IPS DF 19.7 (cell line): ENCODE measurements at regions not wholly inside any gene's neighbourhood (a gene's known extent, or its start where the extent isn't known, plus 50 kb on each side); places are given as distances from the start of the nearest gene placed in this dataset.
A peak's percentile ranks its signal among the peaks of the same experiment; 100 is the strongest.

Experiments used
- DNase-seq: peaks from one replicate; pipeline ENCODE4 v3.0.0-alpha.2; 2013; ENCODE audit warnings: low read depth, low spot score

DNA sequence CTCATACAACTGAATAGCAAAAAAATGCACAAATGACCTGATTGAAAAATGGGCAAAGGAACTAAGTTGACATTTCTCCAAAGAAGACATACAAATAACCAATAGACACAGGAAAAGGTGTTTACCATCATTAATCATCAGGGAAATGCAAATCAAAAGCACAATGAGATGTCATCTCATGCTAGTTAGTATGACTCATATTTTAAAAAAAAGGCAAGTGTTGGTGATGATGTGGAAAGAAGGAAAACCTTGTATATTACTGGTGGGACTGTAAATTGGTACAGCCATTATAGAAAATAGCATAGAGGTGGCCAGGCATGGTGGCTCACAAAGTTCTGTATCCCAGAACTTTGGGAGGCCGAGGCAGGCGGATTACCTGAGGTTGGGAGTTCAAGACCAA lies 232.5 kb upstream of the ZFHX3 start:
- DNase-seq: no peak

GRCh38 chr16:73279451-73279850 lies 231.5 kb upstream of the ZFHX3 start:
- no peak for DNase-seq

- no peak for DNase-seq
Observed at GRCh38 chr16:73277071-73277470, 229.1 kb upstream of the ZFHX3 start.

DNA sequence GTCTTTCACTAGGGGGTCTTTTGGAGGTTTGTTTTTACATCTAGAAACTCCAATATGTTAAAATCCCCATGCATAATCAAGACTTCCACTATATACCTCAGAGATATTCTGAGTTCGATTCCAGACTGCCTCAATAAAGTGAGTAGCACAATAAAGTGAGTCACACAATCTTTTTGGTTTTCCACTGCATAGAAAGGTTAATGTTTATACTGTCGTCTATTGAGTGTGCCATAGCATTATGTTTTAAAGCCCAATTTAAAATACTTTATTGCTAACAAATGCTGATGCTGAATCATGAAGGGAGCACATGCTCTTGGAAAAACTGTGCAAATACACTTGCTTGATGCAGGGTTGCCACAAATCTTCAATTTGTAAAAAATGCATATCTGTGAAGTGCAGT lies 227.5 kb upstream of the ZFHX3 start:
- DNase-seq: no peak

GRCh38 chr16:73275024-73275423 lies 227.1 kb upstream of the ZFHX3 start:
- DNase-seq: no peak

- no peak for DNase-seq
Observed at GRCh38 chr16:73274140-73274539, 226.2 kb upstream of the ZFHX3 start.

DNA sequence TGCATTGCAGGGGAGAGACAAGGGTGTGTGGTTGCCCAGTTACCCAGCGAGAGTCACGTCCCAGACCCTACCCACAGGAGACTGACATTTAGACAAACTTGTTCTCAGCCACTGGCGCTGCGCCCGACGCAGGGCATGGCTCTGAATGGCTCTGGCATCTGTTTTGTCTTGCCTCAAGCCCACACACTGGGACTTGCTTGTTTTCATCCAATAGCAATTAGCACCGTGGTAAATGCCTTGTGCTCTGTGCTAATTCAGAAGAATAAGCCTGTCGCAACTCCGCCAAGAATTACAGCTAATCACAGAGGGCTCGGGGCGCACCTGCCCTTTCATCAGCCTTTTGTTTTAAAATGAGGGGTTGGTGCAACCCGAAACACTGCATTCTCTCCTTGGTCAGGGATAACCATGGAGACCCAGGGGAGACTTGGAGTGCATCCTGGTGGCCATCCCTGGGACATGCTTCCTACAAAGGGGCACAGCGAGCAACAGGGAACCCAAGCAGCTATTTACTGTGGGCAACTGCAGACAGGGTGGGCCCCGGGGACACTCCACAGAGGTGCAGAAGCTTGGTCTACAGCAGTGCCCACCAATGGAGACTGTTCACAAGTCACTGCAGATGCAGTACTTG lies 220.6 kb upstream of the ZFHX3 start:
- no peak for DNase-seq

- DNase-seq: no peak
Observed at GRCh38 chr16:73265935-73266334, 218.0 kb upstream of the ZFHX3 start.

- no peak for DNase-seq
Observed at GRCh38 chr16:73265124-73265837, 217.4 kb upstream of the ZFHX3 start.

- no peak for DNase-seq
Observed at GRCh38 chr16:73262931-73263330, 215.0 kb upstream of the ZFHX3 start.

DNA sequence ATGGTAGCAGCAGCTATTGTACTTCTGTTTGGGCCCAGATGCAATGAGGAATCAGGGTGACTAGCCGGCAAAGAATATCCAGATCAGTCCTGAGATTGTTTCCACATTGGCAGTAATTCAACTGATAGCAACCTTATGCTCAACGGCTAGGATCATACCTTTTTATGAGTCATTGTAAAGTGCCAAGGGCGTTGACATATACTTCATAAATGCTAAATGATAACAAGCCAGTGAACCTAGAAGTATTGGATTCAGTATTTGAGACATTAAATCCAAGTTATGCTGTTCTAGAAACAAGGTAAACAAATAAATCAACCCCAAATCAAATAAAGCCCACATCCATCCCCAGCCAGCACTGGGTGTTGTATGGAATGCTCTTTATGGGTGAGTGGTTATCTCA lies 207.1 kb upstream of the ZFHX3 start:
- no peak for DNase-seq

DNA sequence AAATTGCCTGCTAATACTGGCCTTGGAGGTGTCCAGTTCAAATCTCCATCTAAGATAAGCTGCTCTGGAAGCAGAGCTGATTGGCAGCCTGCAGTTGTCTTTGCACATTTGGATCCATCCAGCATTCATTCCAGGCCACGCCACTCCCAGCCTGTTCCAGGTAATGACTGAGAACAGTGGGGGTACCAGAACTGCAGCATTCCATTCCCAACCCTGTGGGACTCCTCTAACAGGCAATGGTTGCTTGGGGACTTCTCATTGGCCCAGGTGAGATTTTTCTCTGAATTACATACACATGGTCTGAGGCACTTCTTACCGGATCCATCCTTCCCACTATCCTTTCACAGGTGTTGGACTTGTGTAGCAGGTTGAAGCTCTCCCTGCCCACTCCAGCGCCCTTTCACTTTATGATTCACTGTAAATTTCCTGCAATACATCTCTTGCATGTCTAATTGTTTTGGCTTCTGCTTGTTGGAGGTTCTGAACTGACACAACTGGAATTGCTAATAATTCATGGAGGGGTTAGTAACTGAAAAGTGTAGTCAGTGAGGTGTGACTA lies 206.1 kb upstream of the ZFHX3 start:
- no peak for DNase-seq

GRCh38 chr16:73252446-73252845 lies 204.5 kb upstream of the ZFHX3 start:
- DNase-seq: no peak

DNA sequence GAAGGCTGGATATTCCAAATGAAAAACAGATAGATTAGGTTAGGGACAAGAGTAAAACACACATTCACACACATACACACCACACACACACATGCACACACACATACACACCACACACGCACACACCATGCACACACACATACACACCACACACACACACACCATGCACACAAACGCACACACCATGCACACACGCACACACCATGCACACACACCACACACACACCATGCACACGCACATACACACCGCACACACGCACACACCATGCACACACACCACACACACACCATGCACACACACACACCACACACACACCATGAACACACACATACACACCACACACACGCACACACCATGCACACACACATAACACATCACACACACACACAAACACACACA lies 203.7 kb upstream of the ZFHX3 start:
- DNase-seq: no peak

GRCh38 chr16:73248316-73248715 lies 200.4 kb upstream of the ZFHX3 start:
- DNase-seq: no peak

- DNase-seq: no peak
Observed at GRCh38 chr16:73240920-73241319, 193.0 kb upstream of the ZFHX3 start.

DNA sequence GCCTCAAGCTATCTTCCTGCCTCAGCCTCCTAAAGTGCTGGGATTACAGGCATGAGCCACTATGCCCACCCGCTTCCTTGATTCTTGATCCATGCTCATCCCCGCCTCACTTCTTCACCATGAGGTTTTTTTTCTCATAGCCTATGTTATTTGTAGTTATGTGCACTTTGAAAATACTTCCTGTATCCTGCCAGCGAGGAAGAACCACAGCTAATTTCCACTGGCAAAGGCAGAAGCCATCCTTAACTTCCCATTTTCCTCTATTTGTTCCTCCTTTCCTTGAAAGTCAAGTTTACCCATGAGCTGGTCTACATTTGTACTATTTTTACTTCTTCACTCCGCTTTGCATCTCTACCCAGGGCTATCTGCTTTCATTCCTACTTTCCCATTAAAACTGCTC lies 189.7 kb upstream of the ZFHX3 start:
- DNase-seq: no peak

DNA sequence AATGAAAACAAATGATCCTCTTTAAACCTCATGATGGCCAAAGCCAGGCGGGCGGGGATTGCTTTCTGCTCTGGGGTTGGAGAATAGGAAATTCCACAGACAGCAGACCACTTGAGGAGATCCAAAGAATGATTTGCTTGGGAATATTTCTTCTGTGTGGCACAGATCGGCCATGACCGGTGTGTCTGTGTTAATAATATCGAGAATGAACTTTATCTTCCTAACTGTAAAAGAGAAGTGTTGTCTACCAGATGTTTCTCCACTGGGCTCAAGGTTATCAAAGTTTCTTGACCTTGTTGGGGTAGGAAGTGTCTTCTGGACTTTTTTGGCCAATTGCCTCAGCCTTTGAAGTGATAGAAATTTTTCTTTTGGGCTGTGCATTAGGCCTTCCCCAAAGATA lies 186.6 kb upstream of the ZFHX3 start:
- no peak for DNase-seq

DNA sequence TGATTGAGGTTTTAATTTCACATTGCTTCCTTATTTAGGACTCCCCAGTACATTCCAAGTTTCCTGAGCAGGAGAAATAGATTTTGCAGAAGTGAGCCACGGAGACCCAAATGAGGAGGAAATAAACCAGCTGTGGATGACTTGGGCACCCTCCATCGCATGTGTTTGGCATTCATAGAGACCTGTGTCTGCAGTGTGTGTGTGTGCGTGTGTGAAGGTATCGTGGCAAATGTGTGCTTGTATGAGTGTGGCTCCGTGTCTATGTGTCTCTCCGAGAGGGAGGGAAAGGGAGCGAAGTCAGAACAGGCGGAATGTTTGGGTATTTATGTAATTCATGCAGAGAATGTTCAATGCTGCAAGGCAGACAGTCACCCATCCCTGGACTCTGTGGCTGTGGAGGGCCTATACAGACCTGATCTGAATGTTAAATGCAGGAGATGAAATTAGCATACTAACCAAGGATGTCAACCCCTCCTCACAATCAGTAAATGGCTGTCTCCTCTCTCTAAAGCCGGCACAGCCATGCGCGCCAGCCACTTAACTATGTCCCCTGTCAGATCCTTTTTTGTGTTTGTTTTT lies 186.0 kb upstream of the ZFHX3 start:
- no peak for DNase-seq

DNA sequence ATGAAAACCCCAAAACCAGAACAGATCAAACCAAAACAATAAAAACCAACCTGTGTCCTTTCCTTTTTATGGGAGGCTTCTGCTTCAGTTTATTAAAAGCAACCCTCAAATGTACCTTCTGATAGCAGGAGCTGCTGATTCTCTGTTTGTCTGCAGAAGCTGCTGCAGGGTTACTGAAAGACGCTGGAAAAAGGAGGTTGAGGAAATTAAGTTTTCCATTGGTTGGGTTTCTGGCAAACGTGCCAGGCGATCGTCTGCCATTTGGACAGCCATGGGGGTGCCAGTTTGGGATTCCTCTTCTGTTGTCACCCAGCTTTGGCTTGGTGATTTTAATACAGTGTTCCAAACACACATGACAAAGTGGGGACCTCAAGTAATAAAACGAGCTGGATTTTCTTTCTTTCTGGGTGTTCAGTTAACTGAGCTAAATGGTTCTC lies 185.4 kb upstream of the ZFHX3 start:
- no peak for DNase-seq

GRCh38 chr16:73232555-73233328 lies 184.8 kb upstream of the ZFHX3 start:
- DNase-seq: peak; percentile 17

DNA sequence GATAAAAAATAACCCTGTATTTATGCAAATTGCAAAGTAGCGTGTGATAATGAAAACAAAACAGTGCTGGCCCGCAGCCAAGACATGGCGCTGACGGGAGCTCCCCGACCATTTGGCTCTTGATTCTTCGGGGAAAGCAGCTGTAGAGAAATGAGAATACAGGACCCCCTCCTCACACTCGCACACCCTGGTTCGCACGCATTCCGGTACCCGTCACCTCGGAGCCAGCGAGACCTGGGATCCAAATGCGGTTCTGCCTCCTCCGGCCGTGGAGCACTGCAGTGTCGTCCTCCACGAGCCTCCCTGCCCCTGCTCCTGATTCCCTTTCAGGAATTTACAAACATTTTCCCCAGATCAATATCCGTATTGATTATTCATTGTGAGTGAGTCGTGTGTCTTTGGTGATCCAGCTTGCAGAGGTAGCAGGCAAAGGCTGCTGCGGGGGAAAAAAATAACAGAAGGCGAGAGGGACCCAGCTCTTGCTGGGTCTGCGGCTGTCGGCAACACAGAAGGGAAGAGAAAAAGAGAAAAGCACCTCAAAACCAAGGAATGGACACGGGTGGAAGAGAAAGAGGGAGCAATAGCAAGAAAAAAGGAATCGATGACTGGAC lies 184.1 kb upstream of the ZFHX3 start:
- DNase-seq: no peak
